ENCODE measurements at regions not wholly inside any gene's neighbourhood (a gene's known extent, or its start where the extent isn't known, plus 50 kb on each side); places are given as distances from the start of the nearest gene placed in this dataset.

DNA sequence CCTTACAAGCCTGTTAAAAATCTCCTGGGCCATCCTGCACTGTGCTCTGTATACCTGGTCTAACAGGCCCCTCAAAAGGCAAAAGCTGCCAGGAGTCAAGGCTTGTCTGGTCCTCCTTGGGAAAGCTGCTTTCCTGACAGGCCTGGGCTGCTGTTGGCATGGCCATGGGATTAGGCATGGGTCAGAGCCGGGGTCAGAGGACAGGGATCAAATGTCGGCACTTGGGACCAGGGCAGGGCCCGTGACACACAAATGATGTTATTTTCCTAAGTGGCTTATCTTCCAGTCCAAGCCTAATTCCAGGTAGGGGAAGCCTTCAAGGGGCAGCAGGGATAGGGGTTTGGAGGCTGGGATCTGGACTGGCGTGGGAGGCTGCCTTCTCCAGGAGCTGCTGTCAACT is 191.5 kb upstream of the GPR26 start:
- H3K79me2 ChIP-seq (ENCODE audit: insufficient read depth, low read length) = no peaks in the 10 kb centered on the region
- no peaks in the 10 kb centered on the region for H3K36me3 ChIP-seq (ENCODE audit: insufficient read depth, low read length)
- no peaks in the 10 kb centered on the region for H3K9me2 ChIP-seq (replicated peaks; ENCODE audit: low read depth, low read length)
- H3K9ac ChIP-seq (ENCODE audit: low read depth, low read length, poor library complexity, severe bottlenecking) = no peak overlapping the region
- no peak overlapping the region for H2AFZ ChIP-seq (ENCODE audit: low read length)
- no peak overlapping the region for H3K4me3 ChIP-seq (ENCODE audit: low read length, poor library complexity, severe bottlenecking)
- H4K20me1 ChIP-seq (ENCODE audit: insufficient read depth, low read length, poor library complexity, severe bottlenecking) = no peaks in the 10 kb centered on the region
- H3K9me3 ChIP-seq (ENCODE audit: insufficient read depth, low read depth, low read length) = no peaks in the 10 kb centered on the region
- TF ChIP-seq EZH2phosphoT487 (IDR thresholded peaks at IDR 0.05; ENCODE audit: borderline replicate concordance) = no peak
- TF ChIP-seq, protein P1, sequence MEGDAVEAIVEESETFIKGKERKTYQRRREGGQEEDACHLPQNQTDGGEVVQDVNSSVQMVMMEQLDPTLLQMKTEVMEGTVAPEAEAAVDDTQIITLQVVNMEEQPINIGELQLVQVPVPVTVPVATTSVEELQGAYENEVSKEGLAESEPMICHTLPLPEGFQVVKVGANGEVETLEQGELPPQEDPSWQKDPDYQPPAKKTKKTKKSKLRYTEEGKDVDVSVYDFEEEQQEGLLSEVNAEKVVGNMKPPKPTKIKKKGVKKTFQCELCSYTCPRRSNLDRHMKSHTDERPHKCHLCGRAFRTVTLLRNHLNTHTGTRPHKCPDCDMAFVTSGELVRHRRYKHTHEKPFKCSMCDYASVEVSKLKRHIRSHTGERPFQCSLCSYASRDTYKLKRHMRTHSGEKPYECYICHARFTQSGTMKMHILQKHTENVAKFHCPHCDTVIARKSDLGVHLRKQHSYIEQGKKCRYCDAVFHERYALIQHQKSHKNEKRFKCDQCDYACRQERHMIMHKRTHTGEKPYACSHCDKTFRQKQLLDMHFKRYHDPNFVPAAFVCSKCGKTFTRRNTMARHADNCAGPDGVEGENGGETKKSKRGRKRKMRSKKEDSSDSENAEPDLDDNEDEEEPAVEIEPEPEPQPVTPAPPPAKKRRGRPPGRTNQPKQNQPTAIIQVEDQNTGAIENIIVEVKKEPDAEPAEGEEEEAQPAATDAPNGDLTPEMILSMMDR (conservative IDR thresholded peaks at IDR 0.05; ENCODE audit: low read length) = no peak
- H3F3A ChIP-seq (ENCODE audit: low read depth) = no peaks in the 10 kb centered on the region
- H3K4me1 ChIP-seq (ENCODE audit: insufficient read depth, low read length, poor library complexity, severe bottlenecking) = no peaks in the 10 kb centered on the region
- H3K27me3 ChIP-seq (ENCODE audit: insufficient read depth, low read length, poor library complexity, severe bottlenecking) = no peaks in the 10 kb centered on the region
- H3K4me2 ChIP-seq (ENCODE audit: low read depth, low read length, poor library complexity, severe bottlenecking) = no peak overlapping the region

DNA sequence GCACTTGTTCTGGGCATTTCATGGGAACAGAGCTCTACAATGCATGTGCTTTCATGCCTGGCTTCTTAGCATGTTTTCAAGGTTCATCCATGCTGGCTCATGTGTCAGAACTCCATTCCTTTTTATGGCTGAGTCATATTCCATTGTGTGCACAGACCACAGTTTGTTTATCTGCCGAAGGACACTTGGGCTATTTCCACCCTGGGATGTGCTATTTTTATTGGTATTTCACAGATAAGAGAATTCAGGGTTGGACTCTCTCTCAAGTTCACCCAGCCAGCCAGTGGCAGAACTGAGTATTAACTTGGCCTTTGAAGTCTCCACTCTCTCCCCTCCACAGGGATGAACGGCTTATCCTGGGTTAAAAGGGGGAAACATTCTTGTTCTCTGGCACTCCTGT is 190.7 kb upstream of the GPR26 start:
- H3K27me3 ChIP-seq (ENCODE audit: insufficient read depth, low read length, poor library complexity, severe bottlenecking) = no peaks in the 10 kb centered on the region
- no peaks in the 10 kb centered on the region for H3K36me3 ChIP-seq (ENCODE audit: insufficient read depth, low read length)
- H3K9me3 ChIP-seq (ENCODE audit: insufficient read depth, low read depth, low read length) = no peaks in the 10 kb centered on the region
- H3K4me2 ChIP-seq (ENCODE audit: low read depth, low read length, poor library complexity, severe bottlenecking) = no peak overlapping the region
- no peaks in the 10 kb centered on the region for H3F3A ChIP-seq (ENCODE audit: low read depth)
- H2AFZ ChIP-seq (ENCODE audit: low read length) = no peak overlapping the region
- H3K79me2 ChIP-seq (ENCODE audit: insufficient read depth, low read length) = no peaks in the 10 kb centered on the region
- H3K4me1 ChIP-seq (ENCODE audit: insufficient read depth, low read length, poor library complexity, severe bottlenecking) = no peaks in the 10 kb centered on the region
- TF ChIP-seq, protein P1 (conservative IDR thresholded peaks at IDR 0.05; ENCODE audit: low read length) = no peak
- no peak for TF ChIP-seq EZH2phosphoT487 (IDR thresholded peaks at IDR 0.05; ENCODE audit: borderline replicate concordance)
- H4K20me1 ChIP-seq (ENCODE audit: insufficient read depth, low read length, poor library complexity, severe bottlenecking) = no peaks in the 10 kb centered on the region
- no peak overlapping the region for H3K4me3 ChIP-seq (ENCODE audit: low read length, poor library complexity, severe bottlenecking)
- H3K9ac ChIP-seq (ENCODE audit: low read depth, low read length, poor library complexity, severe bottlenecking) = no peak overlapping the region
- H3K9me2 ChIP-seq (replicated peaks; ENCODE audit: low read depth, low read length) = no peaks in the 10 kb centered on the region

DNA sequence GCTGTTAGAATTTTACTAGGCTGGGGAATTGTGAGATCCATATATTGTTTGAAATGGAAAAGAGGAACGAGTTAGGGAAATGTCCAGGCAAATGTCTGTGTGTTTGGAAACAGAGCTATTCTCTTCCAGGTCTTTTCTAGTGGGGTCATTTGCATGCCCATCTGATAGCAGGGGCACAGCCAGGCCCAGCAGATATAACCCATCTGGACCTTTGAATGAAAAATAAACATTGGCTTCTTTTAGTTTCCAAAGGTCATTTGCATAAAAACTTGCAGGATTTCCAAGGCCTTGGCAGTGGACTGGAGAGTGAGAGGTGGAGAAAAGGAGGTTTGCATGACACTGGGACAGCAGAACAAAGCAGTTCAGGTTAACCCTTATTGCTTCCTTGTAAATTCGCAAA is 188.0 kb upstream of the GPR26 start:
- H3K36me3 ChIP-seq (ENCODE audit: insufficient read depth, low read length) = no peaks in the 10 kb centered on the region
- no peaks in the 10 kb centered on the region for H3K9me2 ChIP-seq (replicated peaks; ENCODE audit: low read depth, low read length)
- no peaks in the 10 kb centered on the region for H4K20me1 ChIP-seq (ENCODE audit: insufficient read depth, low read length, poor library complexity, severe bottlenecking)
- no peak overlapping the region for H2AFZ ChIP-seq (ENCODE audit: low read length)
- no peaks in the 10 kb centered on the region for H3K4me1 ChIP-seq (ENCODE audit: insufficient read depth, low read length, poor library complexity, severe bottlenecking)
- H3K27me3 ChIP-seq (ENCODE audit: insufficient read depth, low read length, poor library complexity, severe bottlenecking) = no peaks in the 10 kb centered on the region
- H3F3A ChIP-seq (ENCODE audit: low read depth) = no peaks in the 10 kb centered on the region
- H3K4me3 ChIP-seq (ENCODE audit: low read length, poor library complexity, severe bottlenecking) = no peak overlapping the region
- H3K4me2 ChIP-seq (ENCODE audit: low read depth, low read length, poor library complexity, severe bottlenecking) = no peak overlapping the region
- H3K9ac ChIP-seq (ENCODE audit: low read depth, low read length, poor library complexity, severe bottlenecking) = no peak overlapping the region
- TF ChIP-seq EZH2phosphoT487 (IDR thresholded peaks at IDR 0.05; ENCODE audit: borderline replicate concordance) = no peak
- TF ChIP-seq, protein P1 (conservative IDR thresholded peaks at IDR 0.05; ENCODE audit: low read length) = no peak
- H3K79me2 ChIP-seq (ENCODE audit: insufficient read depth, low read length) = no peaks in the 10 kb centered on the region
- 0 out of 2 replicates have a peak, but pooled peaks cover 6% of the 10 kb centered on the region for H3K9me3 ChIP-seq (ENCODE audit: insufficient read depth, low read depth, low read length)
